DND-41 (cell line): ENCODE measurements at regions not wholly inside any gene's neighbourhood (a gene's known extent, or its start where the extent isn't known, plus 50 kb on each side); places are given as distances from the start of the nearest gene placed in this dataset.

ENCODE experiments used
- EZH2 ChIP-seq: IDR thresholded peaks from 3 replicates; pipeline ENCODE4 v1.6.1; 2012; ENCODE audit warnings: borderline replicate concordance, low read depth, mild to moderate bottlenecking, moderate library complexity, low read length, inconsistent platforms; ENCODE audit not compliant: severe bottlenecking
- TF ChIP-seq, protein P1 (sequence below): IDR thresholded peaks from 2 replicates; pipeline ENCODE4 v1.5.1; 2012; ENCODE audit warnings: borderline replicate concordance, low read length, moderate library complexity, mild to moderate bottlenecking; ENCODE audit not compliant: poor library complexity, severe bottlenecking; ENCODE audit errors: extremely low read depth

DNA sequence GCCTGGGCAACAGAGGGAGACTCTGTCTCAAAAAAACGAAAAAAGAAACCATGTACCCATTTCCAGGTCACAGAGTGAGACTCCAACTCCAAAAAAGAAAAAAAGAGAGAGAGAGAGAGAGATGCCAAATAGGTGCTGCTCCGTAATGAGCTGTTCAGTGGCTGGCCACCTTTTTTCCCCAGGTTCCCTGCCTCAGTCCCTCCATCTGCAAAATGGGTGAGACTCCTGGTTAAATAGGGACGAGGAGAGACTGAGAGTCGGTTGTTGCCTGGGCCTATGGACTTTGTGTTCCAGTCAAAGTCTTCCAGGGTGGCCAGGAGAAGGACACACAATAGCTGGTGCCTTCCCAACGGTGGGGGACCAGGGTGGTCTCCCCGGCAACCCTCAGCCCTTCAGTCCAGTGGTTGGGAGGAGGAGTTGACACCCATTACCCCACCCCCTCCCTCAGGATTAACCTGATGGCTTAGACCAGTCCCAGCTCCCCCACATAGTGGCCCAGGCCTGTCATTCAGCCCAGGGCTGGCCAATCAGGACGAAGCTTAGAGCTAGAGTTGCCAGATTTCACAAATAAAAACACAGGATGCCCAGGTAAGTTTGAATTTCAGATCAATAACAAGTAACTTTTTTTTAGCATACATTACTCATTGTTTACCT, 258.2 kb downstream of the PARN start:
- TF ChIP-seq, protein P1, sequence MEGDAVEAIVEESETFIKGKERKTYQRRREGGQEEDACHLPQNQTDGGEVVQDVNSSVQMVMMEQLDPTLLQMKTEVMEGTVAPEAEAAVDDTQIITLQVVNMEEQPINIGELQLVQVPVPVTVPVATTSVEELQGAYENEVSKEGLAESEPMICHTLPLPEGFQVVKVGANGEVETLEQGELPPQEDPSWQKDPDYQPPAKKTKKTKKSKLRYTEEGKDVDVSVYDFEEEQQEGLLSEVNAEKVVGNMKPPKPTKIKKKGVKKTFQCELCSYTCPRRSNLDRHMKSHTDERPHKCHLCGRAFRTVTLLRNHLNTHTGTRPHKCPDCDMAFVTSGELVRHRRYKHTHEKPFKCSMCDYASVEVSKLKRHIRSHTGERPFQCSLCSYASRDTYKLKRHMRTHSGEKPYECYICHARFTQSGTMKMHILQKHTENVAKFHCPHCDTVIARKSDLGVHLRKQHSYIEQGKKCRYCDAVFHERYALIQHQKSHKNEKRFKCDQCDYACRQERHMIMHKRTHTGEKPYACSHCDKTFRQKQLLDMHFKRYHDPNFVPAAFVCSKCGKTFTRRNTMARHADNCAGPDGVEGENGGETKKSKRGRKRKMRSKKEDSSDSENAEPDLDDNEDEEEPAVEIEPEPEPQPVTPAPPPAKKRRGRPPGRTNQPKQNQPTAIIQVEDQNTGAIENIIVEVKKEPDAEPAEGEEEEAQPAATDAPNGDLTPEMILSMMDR, result no peak
- no peak for TF ChIP-seq EZH2
